ENCODE measurements at regions not wholly inside any gene's neighbourhood (a gene's known extent, or its start where the extent isn't known, plus 50 kb on each side); places are given as distances from the start of the nearest gene placed in this dataset.

DNA sequence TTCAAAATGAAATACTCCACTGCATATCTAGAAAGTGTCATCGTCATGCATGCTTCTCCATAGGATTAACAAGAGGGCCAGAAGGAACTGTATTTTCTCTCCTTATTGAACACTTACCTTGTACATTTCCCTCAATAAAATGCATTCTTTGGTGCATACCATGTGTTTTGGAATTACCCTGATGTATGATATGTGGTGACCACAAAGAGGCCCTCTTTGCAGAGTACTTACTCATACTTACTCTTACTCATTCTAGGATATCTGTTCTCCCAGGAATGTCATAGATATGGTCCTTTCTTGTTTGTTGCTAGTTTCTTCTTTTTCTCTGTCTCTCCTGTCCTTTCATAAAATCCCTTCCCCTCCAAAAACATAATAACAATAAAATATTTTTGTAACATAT is 1087.1 kb upstream of the POT1 start:
- H3K4me3 ChIP-seq (ENCODE audit: control insufficient read depth, low read depth, low read length) = no peak overlapping the region
- DNase-seq (ENCODE audit: low read depth) = no peak
- TF ChIP-seq, protein P1, sequence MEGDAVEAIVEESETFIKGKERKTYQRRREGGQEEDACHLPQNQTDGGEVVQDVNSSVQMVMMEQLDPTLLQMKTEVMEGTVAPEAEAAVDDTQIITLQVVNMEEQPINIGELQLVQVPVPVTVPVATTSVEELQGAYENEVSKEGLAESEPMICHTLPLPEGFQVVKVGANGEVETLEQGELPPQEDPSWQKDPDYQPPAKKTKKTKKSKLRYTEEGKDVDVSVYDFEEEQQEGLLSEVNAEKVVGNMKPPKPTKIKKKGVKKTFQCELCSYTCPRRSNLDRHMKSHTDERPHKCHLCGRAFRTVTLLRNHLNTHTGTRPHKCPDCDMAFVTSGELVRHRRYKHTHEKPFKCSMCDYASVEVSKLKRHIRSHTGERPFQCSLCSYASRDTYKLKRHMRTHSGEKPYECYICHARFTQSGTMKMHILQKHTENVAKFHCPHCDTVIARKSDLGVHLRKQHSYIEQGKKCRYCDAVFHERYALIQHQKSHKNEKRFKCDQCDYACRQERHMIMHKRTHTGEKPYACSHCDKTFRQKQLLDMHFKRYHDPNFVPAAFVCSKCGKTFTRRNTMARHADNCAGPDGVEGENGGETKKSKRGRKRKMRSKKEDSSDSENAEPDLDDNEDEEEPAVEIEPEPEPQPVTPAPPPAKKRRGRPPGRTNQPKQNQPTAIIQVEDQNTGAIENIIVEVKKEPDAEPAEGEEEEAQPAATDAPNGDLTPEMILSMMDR (IDR thresholded peaks at IDR 0.05; ENCODE audit: control insufficient read depth, insufficient read depth, low read depth, low read length, missing control alignments) = no peak

DNA sequence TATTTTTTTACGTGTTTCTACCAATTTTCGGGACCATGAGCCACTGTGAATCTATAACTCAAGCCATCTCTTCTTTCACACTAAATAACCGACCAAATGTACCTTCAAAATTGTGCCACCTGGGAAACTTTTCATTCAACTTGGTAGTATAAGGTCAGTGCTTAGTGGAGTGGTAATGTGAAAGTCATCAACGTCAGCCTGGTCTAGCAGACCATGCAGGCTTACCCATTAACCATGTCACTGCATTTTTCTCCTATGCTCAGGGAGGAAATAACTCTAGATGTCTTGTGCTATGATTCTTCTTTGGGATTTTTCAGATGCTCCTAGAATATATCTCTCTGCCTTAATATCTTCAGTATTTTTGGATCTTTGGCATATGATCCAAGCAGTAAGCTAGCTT is 1075.4 kb upstream of the POT1 start:
- TF ChIP-seq, protein P1 (IDR thresholded peaks at IDR 0.05; ENCODE audit: control insufficient read depth, insufficient read depth, low read depth, low read length, missing control alignments) = no peak
- DNase-seq (ENCODE audit: low read depth) = no peak
- H3K4me3 ChIP-seq (ENCODE audit: control insufficient read depth, low read depth, low read length) = no peak overlapping the region

- no peak for DNase-seq (ENCODE audit: low read depth)
- TF ChIP-seq, protein P1 (IDR thresholded peaks at IDR 0.05; ENCODE audit: control insufficient read depth, insufficient read depth, low read depth, low read length, missing control alignments) = no peak
- H3K4me3 ChIP-seq (ENCODE audit: control insufficient read depth, low read depth, low read length) = no peak overlapping the region
Measured at GRCh38 chr7:126001349-126001748, 1071.7 kb upstream of the POT1 start.

- TF ChIP-seq, protein P1 (IDR thresholded peaks at IDR 0.05; ENCODE audit: control insufficient read depth, insufficient read depth, low read depth, low read length, missing control alignments) = no peak
- DNase-seq (ENCODE audit: low read depth) = no peak
- no peak overlapping the region for H3K4me3 ChIP-seq (ENCODE audit: control insufficient read depth, low read depth, low read length)
Measured at GRCh38 chr7:125984795-125985194, 1055.2 kb upstream of the POT1 start.

GRCh38 chr7:125971656-125972055 is 1042.0 kb upstream of the POT1 start:
- no peak overlapping the region for H3K4me3 ChIP-seq (ENCODE audit: control insufficient read depth, low read depth, low read length)
- TF ChIP-seq, protein P1 (IDR thresholded peaks at IDR 0.05; ENCODE audit: control insufficient read depth, insufficient read depth, low read depth, low read length, missing control alignments) = no peak

GRCh38 chr7:125966278-125967048 is 1036.8 kb upstream of the POT1 start:
- H3K4me3 ChIP-seq (ENCODE audit: control insufficient read depth, low read depth, low read length) = no peak overlapping the region
- DNase-seq (ENCODE audit: low read depth) = no peak
- TF ChIP-seq, protein P1 (IDR thresholded peaks at IDR 0.05; ENCODE audit: control insufficient read depth, insufficient read depth, low read depth, low read length, missing control alignments) = no peak

More at GRCh38 chr7:125971656-125972055, 1042.0 kb upstream of the POT1 start:
- no peak for DNase-seq (ENCODE audit: low read depth)

All from AG09309 (cell line).